ENCODE measurements at regions not wholly inside any gene's neighbourhood (a gene's known extent, or its start where the extent isn't known, plus 50 kb on each side); places are given as distances from the start of the nearest gene placed in this dataset.

- no peak for TF ChIP-seq SNAI2 (CRISPR knock-in tag; IDR thresholded peaks at IDR 0.05)
- TF ChIP-seq TSHZ2 (CRISPR knock-in tag; IDR thresholded peaks at IDR 0.05) = no peak
- TF ChIP-seq TCF4 (CRISPR knock-in tag; IDR thresholded peaks at IDR 0.05; ENCODE audit: borderline replicate concordance) = no peak
- TF ChIP-seq GLIS3 (CRISPR knock-in tag; IDR thresholded peaks at IDR 0.05) = no peak
- no peak for TF ChIP-seq CSDC2 (CRISPR knock-in tag; IDR thresholded peaks at IDR 0.05)
- no peak for TF ChIP-seq ZC3H10 (CRISPR knock-in tag; IDR thresholded peaks at IDR 0.05)
- TF ChIP-seq PPARA (CRISPR knock-in tag; IDR thresholded peaks at IDR 0.05; ENCODE audit: borderline replicate concordance) = no peak
- no peak for TF ChIP-seq ZFP3 (CRISPR knock-in tag; IDR thresholded peaks at IDR 0.05)
- no peak for TF ChIP-seq CSRNP3 (CRISPR knock-in tag; IDR thresholded peaks at IDR 0.05)
- no peak for TF ChIP-seq ZNF565 (CRISPR knock-in tag; conservative IDR thresholded peaks at IDR 0.05; ENCODE audit: low read depth)
- TF ChIP-seq ZNF8 (CRISPR knock-in tag; IDR thresholded peaks at IDR 0.05) = no peak
- no peak for TF ChIP-seq ARNTL (CRISPR knock-in tag; IDR thresholded peaks at IDR 0.05; ENCODE audit: borderline replicate concordance, low read depth)
- no peak for TF ChIP-seq ESRRG (CRISPR knock-in tag; IDR thresholded peaks at IDR 0.05)
- no peak for TF ChIP-seq POU6F1 (CRISPR knock-in tag; IDR thresholded peaks at IDR 0.05; ENCODE audit: borderline replicate concordance, low read depth)
- no peak for TF ChIP-seq OSR1 (CRISPR knock-in tag; IDR thresholded peaks at IDR 0.05)
- no peak for TF ChIP-seq BACH2 (CRISPR knock-in tag; IDR thresholded peaks at IDR 0.05; ENCODE audit: borderline replicate concordance)
- TF ChIP-seq ISL1 (CRISPR knock-in tag; IDR thresholded peaks at IDR 0.05) = no peak
- TF ChIP-seq PATZ1 (CRISPR knock-in tag; IDR thresholded peaks at IDR 0.05; ENCODE audit: borderline replicate concordance) = no peak
- no peak for TF ChIP-seq CREB5 (CRISPR knock-in tag; IDR thresholded peaks at IDR 0.05; ENCODE audit: low read depth)
- ATAC-seq = no peak
These were observed 65.3 kb upstream of the WAC start for GRCh38 chr10:28467615-28468014.

- no peak for ATAC-seq
- TF ChIP-seq ZNF70 (CRISPR knock-in tag; IDR thresholded peaks at IDR 0.05) (no peak), RARB (CRISPR knock-in tag; IDR thresholded peaks at IDR 0.05) (no peak), ZNF565 (CRISPR knock-in tag; conservative IDR thresholded peaks at IDR 0.05; ENCODE audit: low read depth) (no peak), GLIS3 (CRISPR knock-in tag; IDR thresholded peaks at IDR 0.05) (no peak), PPARA (CRISPR knock-in tag; IDR thresholded peaks at IDR 0.05; ENCODE audit: borderline replicate concordance) (no peak), TSHZ2 (CRISPR knock-in tag; IDR thresholded peaks at IDR 0.05) (no peak), OSR1 (CRISPR knock-in tag; IDR thresholded peaks at IDR 0.05) (no peak), TCF4 (CRISPR knock-in tag; IDR thresholded peaks at IDR 0.05; ENCODE audit: borderline replicate concordance) (no peak), BACH2 (CRISPR knock-in tag; IDR thresholded peaks at IDR 0.05; ENCODE audit: borderline replicate concordance) (no peak), PATZ1 (CRISPR knock-in tag; IDR thresholded peaks at IDR 0.05; ENCODE audit: borderline replicate concordance) (no peak), CREB5 (CRISPR knock-in tag; IDR thresholded peaks at IDR 0.05; ENCODE audit: low read depth) (no peak)
These were observed 64.0 kb upstream of the WAC start for GRCh38 chr10:28468707-28469483.
